ENCODE measurements at regions not wholly inside any gene's neighbourhood (a gene's known extent, or its start where the extent isn't known, plus 50 kb on each side); places are given as distances from the start of the nearest gene placed in this dataset.

- Histone ChIP-seq H3K27me3 (ENCODE audit: control insufficient read depth in 4 of 4, insufficient read depth in 4 of 4, low read length in 3 of 4) (no peaks in the 10 kb centered on the region), H3K4me1 (ENCODE audit: control insufficient read depth in 4 of 4, insufficient read depth in 4 of 4, low read length in 3 of 4) (no peaks in the 10 kb centered on the region), H3K9ac (ENCODE audit: low read depth in 1 of 2, low read length in 2 of 2) (no peak overlapping the region), H3K9me3 (ENCODE audit: control insufficient read depth in 4 of 4, low read length in 3 of 4) (no peaks in the 10 kb centered on the region), H3K27ac (ENCODE audit: low read depth in 1 of 2, low read length in 2 of 2) (no peak overlapping the region), H3K4me3 (ENCODE audit: low read depth in 1 of 3, low read length in 3 of 3) (no peak overlapping the region), H3K36me3 (ENCODE audit: control insufficient read depth in 4 of 4, insufficient read depth in 3 of 4, low read depth in 1 of 4, low read length in 3 of 4) (no peaks in the 10 kb centered on the region)
- TF ChIP-seq YY1 (IDR thresholded peaks at IDR 0.05) (no peak), HNF4A (conservative IDR thresholded peaks at IDR 0.05) (no peak), TAF1 (conservative IDR thresholded peaks at IDR 0.05) (no peak), GABPA (IDR thresholded peaks at IDR 0.05 in 1 of 2, conservative IDR thresholded peaks at IDR 0.05 in 1 of 2) (no peak), FOXA1 (IDR thresholded peaks at IDR 0.05) (no peak), RXRA (IDR thresholded peaks at IDR 0.05) (no peak), FOXA2 (IDR thresholded peaks at IDR 0.05) (no peak), SP1 (IDR thresholded peaks at IDR 0.05) (no peak), HNF4G (IDR thresholded peaks at IDR 0.05) (no peak), REST (IDR thresholded peaks at IDR 0.05) (no peak)
- TF ChIP-seq, protein P1, sequence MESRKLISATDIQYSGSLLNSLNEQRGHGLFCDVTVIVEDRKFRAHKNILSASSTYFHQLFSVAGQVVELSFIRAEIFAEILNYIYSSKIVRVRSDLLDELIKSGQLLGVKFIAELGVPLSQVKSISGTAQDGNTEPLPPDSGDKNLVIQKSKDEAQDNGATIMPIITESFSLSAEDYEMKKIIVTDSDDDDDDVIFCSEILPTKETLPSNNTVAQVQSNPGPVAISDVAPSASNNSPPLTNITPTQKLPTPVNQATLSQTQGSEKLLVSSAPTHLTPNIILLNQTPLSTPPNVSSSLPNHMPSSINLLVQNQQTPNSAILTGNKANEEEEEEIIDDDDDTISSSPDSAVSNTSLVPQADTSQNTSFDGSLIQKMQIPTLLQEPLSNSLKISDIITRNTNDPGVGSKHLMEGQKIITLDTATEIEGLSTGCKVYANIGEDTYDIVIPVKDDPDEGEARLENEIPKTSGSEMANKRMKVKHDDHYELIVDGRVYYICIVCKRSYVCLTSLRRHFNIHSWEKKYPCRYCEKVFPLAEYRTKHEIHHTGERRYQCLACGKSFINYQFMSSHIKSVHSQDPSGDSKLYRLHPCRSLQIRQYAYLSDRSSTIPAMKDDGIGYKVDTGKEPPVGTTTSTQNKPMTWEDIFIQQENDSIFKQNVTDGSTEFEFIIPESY (IDR thresholded peaks at IDR 0.05) = no peak
- DNase-seq (ENCODE audit: low spot score) = no peak
- 84% methylated on average over 4 of the region's 4 CpGs for WGBS
Measured at GRCh38 chr20:7091655-7092054, 324.2 kb downstream of the BMP2 start.

GRCh38 chr20:7094438-7094997, 327.0 kb downstream of the BMP2 start:
- H3K27me3 ChIP-seq (ENCODE audit: control insufficient read depth in 4 of 4, insufficient read depth in 4 of 4, low read length in 3 of 4) = no peaks in the 10 kb centered on the region
- no peaks in the 10 kb centered on the region for H3K36me3 ChIP-seq (ENCODE audit: control insufficient read depth in 4 of 4, insufficient read depth in 3 of 4, low read depth in 1 of 4, low read length in 3 of 4)
- no peak overlapping the region for H3K4me3 ChIP-seq (ENCODE audit: low read depth in 1 of 3, low read length in 3 of 3)
- no peak for TF ChIP-seq JUND (IDR thresholded peaks at IDR 0.05)
- peak; percentile 57 for TF ChIP-seq CTCF (IDR thresholded peaks at IDR 0.05; ENCODE audit: low read depth, low read length, missing input control)
- peak; percentile 69 to 79 for TF ChIP-seq RAD21 (IDR thresholded peaks at IDR 0.05)
- TF ChIP-seq GABPA (IDR thresholded peaks at IDR 0.05 in 1 of 2, conservative IDR thresholded peaks at IDR 0.05 in 1 of 2) = peak; percentile 31 to 38
- TF ChIP-seq ATF3 (IDR thresholded peaks at IDR 0.05) = no peak
- no peak for TF ChIP-seq EGR1 (IDR thresholded peaks at IDR 0.05; ENCODE audit: low read depth in 2 of 2)
- no peak overlapping the region for H3K27ac ChIP-seq (ENCODE audit: low read depth in 1 of 2, low read length in 2 of 2)
- 22% methylated on average over 7 of the region's 7 CpGs for WGBS
- H3K9ac ChIP-seq (ENCODE audit: low read depth in 1 of 2, low read length in 2 of 2) = no peak overlapping the region
- DNase-seq (ENCODE audit: low spot score) = peak; percentile 43
- no peaks in the 10 kb centered on the region for H3K4me1 ChIP-seq (ENCODE audit: control insufficient read depth in 4 of 4, insufficient read depth in 4 of 4, low read length in 3 of 4)
- H3K9me3 ChIP-seq (ENCODE audit: control insufficient read depth in 4 of 4, low read length in 3 of 4) = no peaks in the 10 kb centered on the region

All from liver (tissue), 8 donors.